ENCODE measurements at regions not wholly inside any gene's neighbourhood (a gene's known extent, or its start where the extent isn't known, plus 50 kb on each side); places are given as distances from the start of the nearest gene placed in this dataset.
"Not testable (repeated sequence)": the region's sequence is repeated elsewhere in the genome, so short reads cannot be mapped to it uniquely, and the experiment has no call there.

DNA sequence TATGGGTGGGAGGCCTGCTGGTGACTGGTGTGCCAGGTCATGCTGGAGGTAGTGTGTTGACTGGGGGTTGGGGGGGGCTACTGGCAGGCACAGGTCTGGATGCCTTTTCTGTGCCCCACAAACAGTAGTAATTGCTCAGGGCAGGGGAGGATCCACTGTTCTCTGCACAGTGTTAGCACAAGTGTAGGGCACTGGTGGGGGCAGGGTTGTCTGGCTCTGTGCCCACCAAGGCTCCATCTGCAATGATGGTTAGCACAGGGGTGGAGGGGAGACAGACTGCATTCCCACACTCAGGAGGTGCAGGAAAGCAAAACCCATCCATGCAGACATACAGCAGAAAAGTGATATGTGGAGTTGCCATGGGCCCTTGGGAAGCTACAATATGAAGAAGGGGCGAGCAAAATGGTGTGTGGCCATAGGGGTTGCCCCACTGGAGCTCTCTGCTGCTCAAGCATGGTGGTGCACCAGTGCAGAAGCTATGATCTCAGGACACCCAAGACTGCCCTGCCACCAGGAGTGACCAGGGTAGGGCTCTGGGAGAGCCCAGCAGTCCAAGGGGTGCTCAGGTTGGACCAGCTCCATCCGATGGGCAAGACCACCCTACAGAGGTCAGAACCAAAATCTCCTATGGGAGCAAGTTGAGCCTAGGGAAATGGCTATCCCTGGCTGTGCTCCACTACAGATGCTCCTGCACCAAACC, 122.2 kb upstream of the KCTD3 start:
- H3K27me3 ChIP-seq (ENCODE audit: control insufficient read depth in 2 of 2, insufficient read depth in 2 of 2, low read length in 2 of 2) = no peaks in the 10 kb centered on the region
- Mint-ChIP-seq H3K4me1 (no peaks in the 10 kb centered on the region), H3K27ac (no peak overlapping the region), H3K36me3 (no peaks in the 10 kb centered on the region), H3K9me3 (peaks cover 0 to 40% (median 14%) of the 10 kb centered on the region in 11 donors), H3K27me3 (peaks cover 0 to 18% (median 7%) of the 10 kb centered on the region in 5 donors), H3K4me3 (no peak overlapping the region)
- no peak overlapping the region for H3K4me3 ChIP-seq (ENCODE audit: low read length)
- no peaks in the 10 kb centered on the region for H3K36me3 ChIP-seq (ENCODE audit: control insufficient read depth in 2 of 3, insufficient read depth in 3 of 3, low read length in 3 of 3)
- ATAC-seq (no peak), DNase-seq (no peak)
- no peak overlapping the region for H3K27ac ChIP-seq (ENCODE audit: low read depth, low read length)
- intact Hi-C loops (cut with micrococcal nuclease) = no loop called here
- H3K9me3 ChIP-seq (ENCODE audit: control insufficient read depth in 2 of 3, low read length in 3 of 3) = no peaks in the 10 kb centered on the region
- ChIA-PET CTCF (no interaction called here), POLR2A (no interaction called here)
- no peaks in the 10 kb centered on the region for H3K4me1 ChIP-seq (ENCODE audit: control insufficient read depth in 2 of 2, insufficient read depth in 2 of 2, low read length in 2 of 2)

- H3K4me1 Mint-ChIP-seq; H3K4me3 Mint-ChIP-seq; H3K4me1 ChIP-seq (ENCODE audit: control insufficient read depth in 2 of 2, insufficient read depth in 2 of 2, low read length in 2 of 2); ATAC-seq; DNase-seq; H3K36me3 Mint-ChIP-seq; H3K27ac Mint-ChIP-seq; H3K4me3 ChIP-seq (ENCODE audit: low read length); intact Hi-C loops (cut with micrococcal nuclease); H3K27ac ChIP-seq (ENCODE audit: low read depth, low read length); H3K36me3 ChIP-seq (ENCODE audit: control insufficient read depth in 2 of 3, insufficient read depth in 3 of 3, low read length in 3 of 3); H3K9me3 ChIP-seq (ENCODE audit: control insufficient read depth in 2 of 3, low read length in 3 of 3); POLR2A ChIA-PET; H3K27me3 ChIP-seq (ENCODE audit: control insufficient read depth in 2 of 2, insufficient read depth in 2 of 2, low read length in 2 of 2): not testable (repeated sequence)
- H3K27me3 Mint-ChIP-seq = peaks cover 0 to 25% (median 7%) of the 10 kb centered on the region in 5 donors
- CTCF ChIA-PET = interaction anchor here (0.8 kb wide), 1 partner anchor 15 kb away, joined by 3 read pairs; no protein-coding TSS in a partner anchor
- H3K9me3 Mint-ChIP-seq = peaks cover 0 to 15% (median 4%) of the 10 kb centered on the region in 11 donors
Observed at GRCh38 chr1:215448014-215448413, 119.1 kb upstream of the KCTD3 start.

DNA sequence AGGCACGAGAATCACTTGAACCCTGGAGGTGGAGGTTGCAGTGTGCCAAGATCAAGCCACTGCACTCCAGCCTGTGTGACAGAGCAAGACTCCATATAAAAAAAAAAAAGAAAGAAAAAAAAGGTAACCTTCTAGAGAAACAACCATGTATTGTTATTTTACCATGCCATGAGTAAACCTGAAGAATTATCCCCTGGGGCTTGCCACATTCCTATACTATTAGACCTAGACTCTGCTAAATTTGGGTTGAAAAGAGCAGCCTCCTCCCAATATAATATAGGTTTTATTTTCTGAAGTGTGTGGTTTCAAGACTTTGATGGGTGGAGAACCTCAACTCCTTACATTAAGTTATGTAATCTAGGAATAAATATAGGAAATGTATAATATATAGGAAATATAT, 118.0 kb upstream of the KCTD3 start:
- H3K27ac Mint-ChIP-seq; H3K36me3 ChIP-seq (ENCODE audit: control insufficient read depth in 2 of 3, insufficient read depth in 3 of 3, low read length in 3 of 3); H3K4me3 ChIP-seq (ENCODE audit: low read length); H3K27ac ChIP-seq (ENCODE audit: low read depth, low read length); CTCF ChIA-PET; H3K9me3 Mint-ChIP-seq; H3K27me3 ChIP-seq (ENCODE audit: control insufficient read depth in 2 of 2, insufficient read depth in 2 of 2, low read length in 2 of 2); H3K4me3 Mint-ChIP-seq; H3K9me3 ChIP-seq (ENCODE audit: control insufficient read depth in 2 of 3, low read length in 3 of 3); H3K36me3 Mint-ChIP-seq; DNase-seq; H3K4me1 ChIP-seq (ENCODE audit: control insufficient read depth in 2 of 2, insufficient read depth in 2 of 2, low read length in 2 of 2); ATAC-seq; POLR2A ChIA-PET; H3K4me1 Mint-ChIP-seq; intact Hi-C loops (cut with micrococcal nuclease): not testable (repeated sequence)
- peaks cover 0 to 25% (median 7%) of the 10 kb centered on the region in 5 donors for H3K27me3 Mint-ChIP-seq

- ATAC-seq = no peak
- no peak for DNase-seq
- no peak overlapping the region for H3K27ac ChIP-seq (ENCODE audit: low read depth, low read length)
- intact Hi-C loops (cut with micrococcal nuclease) = no loop called here
- no peaks in the 10 kb centered on the region for H3K4me1 ChIP-seq (ENCODE audit: control insufficient read depth in 2 of 2, insufficient read depth in 2 of 2, low read length in 2 of 2)
- Mint-ChIP-seq H3K4me3 (no peak overlapping the region), H3K4me1 (no peaks in the 10 kb centered on the region), H3K27ac (no peak overlapping the region), H3K9me3 (peaks cover 0 to 5% (median 0%) of the 10 kb centered on the region in 11 donors), H3K27me3 (peaks cover 0 to 12% (median 3%) of the 10 kb centered on the region in 5 donors), H3K36me3 (no peaks in the 10 kb centered on the region)
- no peak overlapping the region for H3K4me3 ChIP-seq (ENCODE audit: low read length)
- POLR2A ChIA-PET = no interaction called here
- H3K36me3 ChIP-seq (ENCODE audit: control insufficient read depth in 2 of 3, insufficient read depth in 3 of 3, low read length in 3 of 3) = no peaks in the 10 kb centered on the region
- H3K27me3 ChIP-seq (ENCODE audit: control insufficient read depth in 2 of 2, insufficient read depth in 2 of 2, low read length in 2 of 2) = no peaks in the 10 kb centered on the region
- CTCF ChIA-PET = no interaction called here
- no peaks in the 10 kb centered on the region for H3K9me3 ChIP-seq (ENCODE audit: control insufficient read depth in 2 of 3, low read length in 3 of 3)
Observed at GRCh38 chr1:215453440-215453839, 113.7 kb upstream of the KCTD3 start.

- no peaks in the 10 kb centered on the region for H3K4me1 ChIP-seq (ENCODE audit: control insufficient read depth in 2 of 2, insufficient read depth in 2 of 2, low read length in 2 of 2)
- no peak overlapping the region for H3K4me3 ChIP-seq (ENCODE audit: low read length)
- Mint-ChIP-seq H3K9me3 (peaks cover 0 to 5% (median 0%) of the 10 kb centered on the region in 11 donors), H3K4me3 (no peak overlapping the region), H3K4me1 (no peaks in the 10 kb centered on the region), H3K36me3 (no peaks in the 10 kb centered on the region), H3K27ac (no peak overlapping the region), H3K27me3 (peaks cover 0 to 16% (median 5%) of the 10 kb centered on the region in 5 donors)
- CTCF ChIA-PET = no interaction called here
- H3K27me3 ChIP-seq (ENCODE audit: control insufficient read depth in 2 of 2, insufficient read depth in 2 of 2, low read length in 2 of 2) = no peaks in the 10 kb centered on the region
- H3K9me3 ChIP-seq (ENCODE audit: control insufficient read depth in 2 of 3, low read length in 3 of 3) = no peaks in the 10 kb centered on the region
- H3K27ac ChIP-seq (ENCODE audit: low read depth, low read length) = no peak overlapping the region
- intact Hi-C loops (cut with micrococcal nuclease) = no loop called here
- H3K36me3 ChIP-seq (ENCODE audit: control insufficient read depth in 2 of 3, insufficient read depth in 3 of 3, low read length in 3 of 3) = no peaks in the 10 kb centered on the region
- POLR2A ChIA-PET = no interaction called here
- no peak for DNase-seq
- ATAC-seq = no peak
Observed at GRCh38 chr1:215457213-215457612, 109.9 kb upstream of the KCTD3 start.

- ATAC-seq (no peak), DNase-seq (no peak)
- Histone ChIP-seq H3K4me1 (ENCODE audit: control insufficient read depth in 2 of 2, insufficient read depth in 2 of 2, low read length in 2 of 2) (no peaks in the 10 kb centered on the region), H3K4me3 (ENCODE audit: low read length) (no peak overlapping the region), H3K36me3 (ENCODE audit: control insufficient read depth in 2 of 3, insufficient read depth in 3 of 3, low read length in 3 of 3) (no peaks in the 10 kb centered on the region), H3K27ac (ENCODE audit: low read depth, low read length) (no peak overlapping the region), H3K9me3 (ENCODE audit: control insufficient read depth in 2 of 3, low read length in 3 of 3) (no peaks in the 10 kb centered on the region), H3K27me3 (ENCODE audit: control insufficient read depth in 2 of 2, insufficient read depth in 2 of 2, low read length in 2 of 2) (no peaks in the 10 kb centered on the region)
- intact Hi-C loops (cut with micrococcal nuclease) = no loop called here
- ChIA-PET POLR2A (no interaction called here), CTCF (no interaction called here)
- Mint-ChIP-seq H3K27me3 (peaks cover 0 to 18% (median 5%) of the 10 kb centered on the region in 5 donors), H3K4me3 (no peak overlapping the region), H3K4me1 (no peaks in the 10 kb centered on the region), H3K9me3 (peaks cover 0 to 2% (median 0%) of the 10 kb centered on the region in 11 donors), H3K36me3 (no peaks in the 10 kb centered on the region), H3K27ac (no peak overlapping the region)
Observed at GRCh38 chr1:215458104-215458503, 109.0 kb upstream of the KCTD3 start.

- no peaks in the 10 kb centered on the region for H3K36me3 ChIP-seq (ENCODE audit: control insufficient read depth in 2 of 3, insufficient read depth in 3 of 3, low read length in 3 of 3)
- Mint-ChIP-seq H3K27me3 (peaks cover 0 to 18% (median 5%) of the 10 kb centered on the region in 5 donors), H3K36me3 (no peaks in the 10 kb centered on the region), H3K4me1 (no peaks in the 10 kb centered on the region), H3K9me3 (peaks cover 0 to 2% (median 0%) of the 10 kb centered on the region in 11 donors), H3K27ac (no peak overlapping the region), H3K4me3 (no peak overlapping the region)
- H3K4me1 ChIP-seq (ENCODE audit: control insufficient read depth in 2 of 2, insufficient read depth in 2 of 2, low read length in 2 of 2) = no peaks in the 10 kb centered on the region
- H3K4me3 ChIP-seq (ENCODE audit: low read length) = no peak overlapping the region
- ChIA-PET CTCF (no interaction called here), POLR2A (no interaction called here)
- ATAC-seq (no peak), DNase-seq (no peak)
- intact Hi-C loops (cut with micrococcal nuclease) = no loop called here
- no peaks in the 10 kb centered on the region for H3K9me3 ChIP-seq (ENCODE audit: control insufficient read depth in 2 of 3, low read length in 3 of 3)
- H3K27me3 ChIP-seq (ENCODE audit: control insufficient read depth in 2 of 2, insufficient read depth in 2 of 2, low read length in 2 of 2) = no peaks in the 10 kb centered on the region
- H3K27ac ChIP-seq (ENCODE audit: low read depth, low read length) = no peak overlapping the region
Observed at GRCh38 chr1:215458562-215458961, 108.5 kb upstream of the KCTD3 start.

Data from naive thymus-derived CD4-positive, alpha-beta T cell (primary cell).